ENCODE measurements at regions not wholly inside any gene's neighbourhood (a gene's known extent, or its start where the extent isn't known, plus 50 kb on each side); places are given as distances from the start of the nearest gene placed in this dataset.

DNA sequence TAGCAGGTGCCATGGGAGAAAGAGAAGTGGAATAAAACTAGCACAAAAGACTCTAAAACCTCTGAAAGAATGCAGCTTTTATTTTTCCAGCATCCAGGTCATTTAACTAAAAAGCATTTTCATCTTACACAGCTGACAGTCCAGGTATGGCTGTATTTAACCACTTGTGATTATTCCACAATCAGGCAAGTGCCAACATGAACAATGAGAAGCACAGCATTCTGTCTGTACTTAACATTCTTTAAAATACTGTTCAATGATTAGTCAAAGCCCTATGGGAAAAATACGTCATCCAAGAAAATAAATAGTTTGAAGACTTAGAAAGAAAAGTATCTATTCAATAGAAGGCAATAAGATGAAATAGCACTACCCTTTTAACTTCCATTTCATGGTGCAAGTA lies 246.9 kb downstream of the LIG4 start:
- no peak overlapping the region for H3K27ac ChIP-seq
- TF ChIP-seq POLR2A (IDR thresholded peaks at IDR 0.05) (no peak), EP300 (IDR thresholded peaks at IDR 0.05) (no peak), POLR2AphosphoS5 (IDR thresholded peaks at IDR 0.05) (no peak)
- TF ChIP-seq, protein P1, sequence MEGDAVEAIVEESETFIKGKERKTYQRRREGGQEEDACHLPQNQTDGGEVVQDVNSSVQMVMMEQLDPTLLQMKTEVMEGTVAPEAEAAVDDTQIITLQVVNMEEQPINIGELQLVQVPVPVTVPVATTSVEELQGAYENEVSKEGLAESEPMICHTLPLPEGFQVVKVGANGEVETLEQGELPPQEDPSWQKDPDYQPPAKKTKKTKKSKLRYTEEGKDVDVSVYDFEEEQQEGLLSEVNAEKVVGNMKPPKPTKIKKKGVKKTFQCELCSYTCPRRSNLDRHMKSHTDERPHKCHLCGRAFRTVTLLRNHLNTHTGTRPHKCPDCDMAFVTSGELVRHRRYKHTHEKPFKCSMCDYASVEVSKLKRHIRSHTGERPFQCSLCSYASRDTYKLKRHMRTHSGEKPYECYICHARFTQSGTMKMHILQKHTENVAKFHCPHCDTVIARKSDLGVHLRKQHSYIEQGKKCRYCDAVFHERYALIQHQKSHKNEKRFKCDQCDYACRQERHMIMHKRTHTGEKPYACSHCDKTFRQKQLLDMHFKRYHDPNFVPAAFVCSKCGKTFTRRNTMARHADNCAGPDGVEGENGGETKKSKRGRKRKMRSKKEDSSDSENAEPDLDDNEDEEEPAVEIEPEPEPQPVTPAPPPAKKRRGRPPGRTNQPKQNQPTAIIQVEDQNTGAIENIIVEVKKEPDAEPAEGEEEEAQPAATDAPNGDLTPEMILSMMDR (IDR thresholded peaks at IDR 0.05), result no peak
- H3K4me3 ChIP-seq, result no peak overlapping the region
- H3K9me3 ChIP-seq, result no peaks in the 10 kb centered on the region
- H3K36me3 ChIP-seq, result no peaks in the 10 kb centered on the region
- WGBS, result 58% methylated on average over 1 of the region's 1 CpG
- DNase-seq (ENCODE audit: low spot score in 2 of 2), result no peak
- no peaks in the 10 kb centered on the region for H3K4me1 ChIP-seq
- H3K27me3 ChIP-seq, result no peaks in the 10 kb centered on the region

DNA sequence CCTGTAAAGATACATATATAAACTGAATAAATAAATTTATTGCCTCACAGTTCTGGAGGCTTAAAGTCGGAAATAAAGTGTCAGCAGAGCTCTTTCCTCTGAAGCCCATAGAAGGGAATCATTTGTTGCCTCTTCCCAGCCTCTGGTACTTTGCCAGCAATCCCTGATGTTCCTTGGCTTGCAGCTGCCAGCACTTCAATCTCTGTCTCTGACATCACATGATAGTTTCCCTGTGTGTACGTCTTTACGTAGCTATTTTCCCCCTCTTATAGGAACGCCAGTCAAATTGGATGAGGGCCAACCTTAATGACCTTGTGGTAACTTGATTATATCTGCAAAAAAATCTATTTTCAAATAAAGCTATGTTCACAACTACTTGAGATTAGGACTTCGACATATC lies 250.9 kb downstream of the LIG4 start:
- Histone ChIP-seq H3K36me3 (no peaks in the 10 kb centered on the region), H3K9me3 (no peaks in the 10 kb centered on the region), H3K27me3 (no peaks in the 10 kb centered on the region), H3K4me3 (no peak overlapping the region), H3K27ac (no peak overlapping the region), H3K4me1 (no peaks in the 10 kb centered on the region)
- DNase-seq (ENCODE audit: low spot score in 2 of 2), result no peak
- TF ChIP-seq EP300 (IDR thresholded peaks at IDR 0.05), result no peak
- TF ChIP-seq, protein P1 (IDR thresholded peaks at IDR 0.05), result no peak
- TF ChIP-seq POLR2AphosphoS5 (IDR thresholded peaks at IDR 0.05), result no peak
- 41% methylated on average over 5 of the region's 5 CpGs for WGBS

DNA sequence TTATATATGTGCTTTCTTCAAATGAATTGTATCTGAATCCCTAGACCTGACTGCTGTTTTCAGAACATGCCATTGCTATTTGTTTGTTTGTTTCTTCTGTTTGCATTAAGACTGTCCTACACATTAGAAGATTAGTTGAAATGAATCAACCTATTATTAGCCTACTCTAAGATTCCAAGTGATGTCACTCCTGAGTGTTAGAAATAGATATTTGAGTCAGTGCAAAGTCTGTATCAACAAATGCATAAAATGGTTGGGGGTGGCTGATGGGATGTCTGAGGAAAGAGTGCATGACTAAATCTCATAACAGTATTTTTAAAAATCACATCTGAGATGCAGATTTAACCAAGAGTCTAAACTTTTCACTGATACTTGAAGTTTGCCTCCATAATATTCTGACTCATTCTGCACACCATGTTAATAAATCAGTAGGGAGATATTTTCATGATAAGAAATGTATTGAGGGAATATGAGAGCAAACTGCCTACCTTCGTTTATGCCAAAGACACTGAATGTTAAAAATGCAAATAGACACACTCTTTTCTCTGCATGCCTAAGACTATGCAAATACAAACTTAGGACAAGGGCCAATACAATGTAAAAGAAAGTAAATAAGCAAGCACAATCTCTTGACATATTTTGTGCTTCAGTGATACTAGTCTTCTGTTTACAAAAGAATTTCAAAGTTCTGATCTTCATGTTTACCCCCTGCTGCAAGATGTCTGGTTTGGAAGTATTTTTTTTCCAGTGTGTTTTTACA lies 253.3 kb downstream of the LIG4 start:
- no peak for DNase-seq (ENCODE audit: low spot score in 2 of 2)
- no peaks in the 10 kb centered on the region for H3K36me3 ChIP-seq
- no peaks in the 10 kb centered on the region for H3K27me3 ChIP-seq
- no peaks in the 10 kb centered on the region for H3K4me1 ChIP-seq
- TF ChIP-seq POLR2AphosphoS5 (IDR thresholded peaks at IDR 0.05), result no peak
- TF ChIP-seq, protein P1 (IDR thresholded peaks at IDR 0.05), result no peak
- no peak for TF ChIP-seq POLR2A (IDR thresholded peaks at IDR 0.05)
- TF ChIP-seq EP300 (IDR thresholded peaks at IDR 0.05), result no peak
- 33% methylated on average over 1 of the region's 1 CpG for WGBS
- no peak overlapping the region for H3K4me3 ChIP-seq
- no peak overlapping the region for H3K27ac ChIP-seq
- no peaks in the 10 kb centered on the region for H3K9me3 ChIP-seq

DNA sequence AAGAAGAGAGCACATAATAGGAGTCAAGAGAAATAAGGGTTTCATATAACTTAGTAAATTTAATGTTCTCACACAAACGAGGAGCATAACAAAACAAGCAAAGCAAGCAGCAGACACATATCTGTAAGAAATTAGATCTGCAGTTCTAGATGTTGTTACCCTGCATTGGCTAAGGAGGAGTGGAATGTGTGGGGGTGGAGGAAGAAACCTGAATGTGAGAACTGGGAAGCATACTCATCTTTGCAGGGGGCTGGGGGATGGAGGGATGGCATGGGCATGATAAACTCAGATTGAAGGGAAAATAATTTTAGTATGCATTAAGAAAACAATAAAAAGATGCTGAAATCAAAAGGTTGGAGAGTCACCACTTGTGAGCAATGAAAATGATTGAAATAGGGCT lies 255.0 kb downstream of the LIG4 start:
- Histone ChIP-seq H3K27ac (no peak overlapping the region), H3K4me3 (no peak overlapping the region), H3K27me3 (no peaks in the 10 kb centered on the region), H3K4me1 (no peaks in the 10 kb centered on the region), H3K9me3 (no peaks in the 10 kb centered on the region), H3K36me3 (no peaks in the 10 kb centered on the region)
- no peak for TF ChIP-seq POLR2A (IDR thresholded peaks at IDR 0.05)
- TF ChIP-seq, protein P1 (IDR thresholded peaks at IDR 0.05), result no peak
- no peak for TF ChIP-seq EP300 (IDR thresholded peaks at IDR 0.05)
- TF ChIP-seq POLR2AphosphoS5 (IDR thresholded peaks at IDR 0.05), result no peak
- no peak for DNase-seq (ENCODE audit: low spot score in 2 of 2)
- WGBS, result 49% methylated on average over 1 of the region's 1 CpG

DNA sequence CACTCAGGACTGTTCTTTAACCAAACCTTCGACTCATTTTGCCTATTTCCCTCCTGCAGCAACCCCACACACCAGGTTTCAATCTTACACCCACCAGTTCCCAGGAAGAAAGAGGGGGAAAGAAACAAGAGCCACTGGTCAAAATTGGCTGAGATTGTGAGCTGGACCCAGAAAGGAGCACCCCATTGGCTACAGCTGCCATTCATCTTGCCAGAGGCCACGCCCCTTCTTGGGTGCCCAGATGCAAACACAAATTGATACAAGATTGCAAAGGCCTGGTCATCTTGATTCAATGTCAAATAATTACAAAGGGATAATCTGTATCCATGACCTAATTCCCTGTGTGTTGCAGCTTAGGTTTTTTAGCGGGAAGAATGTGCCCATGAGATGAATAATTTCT lies 258.4 kb downstream of the LIG4 start:
- TF ChIP-seq POLR2AphosphoS5 (IDR thresholded peaks at IDR 0.05) (no peak), POLR2A (IDR thresholded peaks at IDR 0.05) (no peak)
- TF ChIP-seq, protein P1 (IDR thresholded peaks at IDR 0.05), result no peak
- H3K27ac ChIP-seq, result no peak overlapping the region
- H3K4me3 ChIP-seq, result no peak overlapping the region
- WGBS, result 80% methylated on average over 3 of the region's 3 CpGs
- no peaks in the 10 kb centered on the region for H3K4me1 ChIP-seq
- no peaks in the 10 kb centered on the region for H3K27me3 ChIP-seq
- DNase-seq (ENCODE audit: low spot score in 2 of 2), result no peak
- H3K9me3 ChIP-seq, result no peaks in the 10 kb centered on the region
- no peaks in the 10 kb centered on the region for H3K36me3 ChIP-seq
